ENCODE measurements at regions not wholly inside any gene's neighbourhood (a gene's known extent, or its start where the extent isn't known, plus 50 kb on each side); places are given as distances from the start of the nearest gene placed in this dataset.

GRCh38 chr3:99430348-99431134 is 207.9 kb upstream of the COL8A1 start:
- DNase-seq = no peak

DNA sequence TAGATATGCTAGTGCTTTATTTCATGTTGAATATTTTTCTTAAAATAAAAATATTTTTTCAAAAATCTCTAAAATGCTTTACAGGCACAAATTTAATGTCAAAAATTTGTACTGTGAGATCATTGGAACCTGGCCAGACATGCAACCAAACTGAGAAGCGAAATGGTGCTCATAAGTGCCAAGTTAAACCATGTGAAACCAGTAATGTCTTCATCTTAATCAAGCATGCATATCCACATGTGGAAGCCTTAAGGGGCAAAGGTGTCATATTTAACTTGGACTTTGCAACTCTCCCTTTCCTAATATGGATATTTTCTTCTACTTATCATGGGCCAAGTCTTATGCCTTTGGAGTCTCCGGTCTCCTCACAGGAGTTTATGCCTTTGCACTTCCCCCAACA is 208.9 kb upstream of the COL8A1 start:
- no peak for DNase-seq

DNA sequence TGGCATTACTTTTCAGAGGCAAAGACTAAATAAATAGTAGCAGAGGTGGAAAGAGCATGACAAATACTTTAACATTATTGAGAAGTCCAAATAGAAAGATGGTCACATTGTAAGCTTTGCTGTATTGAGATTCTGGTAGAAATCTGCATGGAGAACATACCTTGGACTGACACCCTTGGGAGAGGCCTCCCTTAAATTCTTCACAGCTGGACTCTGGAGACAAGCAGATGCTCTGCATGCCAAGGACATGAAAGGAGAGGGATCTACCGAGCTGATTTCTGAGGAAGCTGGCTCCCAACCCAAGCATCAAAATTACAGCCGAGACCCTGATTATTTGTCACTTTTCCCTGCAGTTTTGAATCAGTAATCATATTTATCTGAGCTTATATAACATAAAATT is 212.5 kb upstream of the COL8A1 start:
- no peak for DNase-seq

DNA sequence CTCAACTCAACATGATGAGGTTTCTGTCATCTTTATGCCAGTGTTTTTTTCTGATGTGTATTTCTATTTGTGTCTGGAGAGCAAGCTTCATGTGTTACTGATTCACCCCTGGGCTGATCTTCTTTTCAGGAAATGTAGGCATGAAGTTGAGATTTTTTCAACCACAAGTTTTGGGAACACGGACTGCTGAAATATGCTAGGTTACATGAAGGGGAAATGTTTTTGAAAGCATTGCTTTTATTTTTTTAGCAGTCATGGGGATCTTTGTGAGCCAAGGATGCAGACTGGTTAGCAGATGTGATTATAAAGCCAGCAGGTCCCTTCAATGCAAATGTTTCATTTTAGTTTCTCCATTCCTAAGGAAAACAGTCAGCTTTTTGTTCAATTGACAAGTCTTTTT is 219.3 kb upstream of the COL8A1 start:
- no peak for DNase-seq

GRCh38 chr3:99418709-99419108 is 219.7 kb upstream of the COL8A1 start:
- no peak for DNase-seq

DNA sequence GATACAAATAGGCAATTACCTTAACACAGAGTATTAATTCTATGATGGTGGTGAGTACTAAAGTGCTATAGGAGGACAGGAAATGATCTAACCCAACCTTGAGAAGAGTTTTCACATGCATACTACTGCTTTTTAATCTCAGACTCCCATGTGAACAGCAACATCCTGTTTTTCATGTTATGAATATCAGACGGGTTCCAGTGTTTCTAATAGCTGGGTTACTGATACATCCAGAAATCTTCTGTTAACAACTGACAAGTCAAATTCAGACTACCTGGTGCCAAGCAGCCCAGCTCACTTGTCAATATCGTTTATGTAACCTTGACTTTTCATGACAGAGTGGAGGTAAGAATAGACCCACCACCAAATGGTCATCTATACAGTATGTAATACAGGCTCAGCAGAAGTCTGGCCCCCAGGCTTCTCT is 220.2 kb upstream of the COL8A1 start:
- DNase-seq = no peak

DNA sequence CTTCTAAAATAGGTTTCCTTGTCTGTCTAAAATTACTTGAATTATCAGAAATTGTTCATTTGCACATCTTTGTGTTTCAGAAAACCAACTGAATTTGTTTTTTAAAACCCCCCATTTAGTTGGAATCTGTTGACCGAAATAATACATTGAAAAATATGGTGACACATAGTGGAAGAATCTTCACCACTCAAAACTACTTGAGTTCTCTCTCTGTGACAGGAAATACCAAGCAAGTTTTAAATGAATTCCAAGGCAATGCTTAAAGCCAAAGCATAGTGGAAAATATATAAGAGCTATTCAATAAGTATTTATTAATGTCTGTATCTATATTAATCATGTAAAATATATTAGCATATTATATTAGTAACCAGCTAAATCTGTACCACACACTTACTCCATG is 224.9 kb upstream of the COL8A1 start:
- DNase-seq = no peak

- DNase-seq = no peak
Measured at GRCh38 chr3:99410789-99411311, 227.5 kb upstream of the COL8A1 start.

DNA sequence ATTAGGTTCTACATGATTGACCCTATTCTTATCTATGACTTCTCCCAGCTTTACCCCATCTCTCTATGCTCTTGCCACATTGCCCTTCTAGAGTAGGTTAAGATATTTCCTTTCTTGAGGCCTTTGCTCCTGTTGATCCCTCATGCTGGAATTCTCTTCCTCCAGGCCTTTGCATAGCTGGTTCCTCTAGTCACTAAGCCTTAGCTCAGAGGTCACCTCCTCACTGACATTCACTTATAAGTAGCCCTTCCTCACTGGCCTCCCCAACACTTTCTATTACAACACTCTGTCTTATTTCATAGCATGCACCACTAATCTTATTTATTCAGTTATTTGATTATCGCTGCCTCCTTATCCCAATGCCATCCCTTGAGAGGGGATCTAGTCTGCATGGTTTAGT is 228.4 kb upstream of the COL8A1 start:
- no peak for DNase-seq

DNA sequence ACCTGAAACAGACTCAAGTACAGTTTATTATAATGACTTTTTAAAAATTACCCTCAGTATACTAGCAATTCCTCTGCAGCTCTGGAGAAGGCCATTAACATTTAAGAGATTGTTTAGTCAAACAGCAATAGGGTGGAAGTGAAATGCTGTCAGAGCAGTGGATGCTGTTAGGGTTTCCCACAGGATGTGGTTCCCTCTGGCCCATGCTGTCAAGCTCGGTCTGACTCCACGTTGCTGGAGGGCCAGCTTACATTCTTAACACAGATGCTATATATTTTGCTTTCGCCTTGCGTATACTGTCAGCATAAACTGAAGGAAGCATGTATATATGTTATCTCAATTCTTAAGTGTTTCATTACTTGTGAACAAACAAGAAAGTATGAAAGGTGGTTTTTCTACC is 231.1 kb upstream of the COL8A1 start:
- no peak for DNase-seq

DNA sequence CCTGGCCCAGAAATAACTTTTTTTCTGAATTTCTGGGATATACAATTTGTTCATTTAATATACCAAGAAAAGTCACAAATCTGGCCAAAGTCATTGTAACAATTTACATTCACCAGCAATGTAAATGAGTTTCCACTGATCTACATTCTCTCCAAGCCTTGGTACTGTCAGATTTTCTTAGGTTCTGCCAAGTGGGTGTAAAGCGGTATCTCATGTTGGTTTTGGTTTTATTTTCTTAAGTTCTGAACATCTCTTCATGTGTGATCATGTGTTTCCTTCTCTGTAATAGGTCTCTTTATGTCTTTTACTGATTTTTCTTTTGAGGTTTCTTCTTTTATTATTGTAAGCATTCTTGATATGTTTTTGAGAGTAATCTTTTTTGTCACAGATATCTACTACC is 235.6 kb upstream of the COL8A1 start:
- no peak for DNase-seq

GRCh38 chr3:99400352-99400751 is 238.0 kb upstream of the COL8A1 start:
- no peak for DNase-seq

DNA sequence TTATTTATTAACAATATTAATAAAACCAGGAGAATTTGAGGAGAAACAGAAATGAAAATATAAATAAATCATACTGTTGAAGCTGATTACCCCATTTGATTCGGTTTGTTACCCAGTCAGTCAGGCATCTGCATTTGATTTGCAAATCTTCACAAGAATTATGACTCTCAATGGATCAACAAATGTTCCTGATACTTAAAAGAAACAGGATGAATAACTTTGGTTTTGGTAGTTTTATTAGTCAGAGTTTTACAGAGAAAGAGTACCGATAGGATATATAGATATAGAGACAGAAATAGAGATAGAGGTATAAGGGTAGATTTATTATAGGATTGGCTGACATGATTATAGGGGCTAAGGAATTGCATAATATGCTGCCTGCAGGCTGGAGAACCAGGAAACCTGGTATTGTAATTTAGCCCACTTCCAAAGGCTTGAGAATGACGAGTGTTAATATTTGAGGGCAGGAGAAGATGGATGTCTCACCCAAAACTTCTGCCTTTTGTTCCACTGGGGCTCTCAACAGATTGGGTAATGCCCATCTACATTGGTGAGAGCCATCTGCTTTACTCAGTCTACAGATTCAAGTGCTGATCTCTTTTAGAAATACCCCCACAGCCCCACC is 241.6 kb upstream of the COL8A1 start:
- no peak for DNase-seq

- DNase-seq = no peak
Measured at GRCh38 chr3:99394831-99395778, 243.3 kb upstream of the COL8A1 start.

DNA sequence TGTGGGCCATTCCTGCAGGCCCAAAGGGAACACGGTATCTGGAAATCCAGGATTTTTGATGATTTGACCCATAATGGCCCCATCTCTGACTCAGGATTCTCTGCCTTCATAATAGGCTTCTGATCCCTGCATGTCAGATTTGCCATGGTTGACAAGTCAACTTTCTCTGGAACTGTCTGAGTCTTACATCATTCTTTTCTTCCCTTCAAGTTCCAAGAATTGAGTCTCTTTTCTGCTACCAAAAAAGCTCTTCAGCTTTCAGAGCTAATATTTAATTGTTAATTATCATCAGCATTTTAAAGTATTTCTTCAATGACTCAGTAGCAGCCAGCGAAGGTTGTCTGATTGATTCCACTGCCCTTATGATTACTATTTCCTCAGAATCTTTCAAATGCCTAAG is 244.4 kb upstream of the COL8A1 start:
- DNase-seq = no peak

- no peak for DNase-seq
Measured at GRCh38 chr3:99388780-99389179, 249.6 kb upstream of the COL8A1 start.

- DNase-seq = no peak
Measured at GRCh38 chr3:99384596-99384995, 253.8 kb upstream of the COL8A1 start.

GRCh38 chr3:99376926-99377325 is 261.5 kb upstream of the COL8A1 start:
- no peak for DNase-seq

DNA sequence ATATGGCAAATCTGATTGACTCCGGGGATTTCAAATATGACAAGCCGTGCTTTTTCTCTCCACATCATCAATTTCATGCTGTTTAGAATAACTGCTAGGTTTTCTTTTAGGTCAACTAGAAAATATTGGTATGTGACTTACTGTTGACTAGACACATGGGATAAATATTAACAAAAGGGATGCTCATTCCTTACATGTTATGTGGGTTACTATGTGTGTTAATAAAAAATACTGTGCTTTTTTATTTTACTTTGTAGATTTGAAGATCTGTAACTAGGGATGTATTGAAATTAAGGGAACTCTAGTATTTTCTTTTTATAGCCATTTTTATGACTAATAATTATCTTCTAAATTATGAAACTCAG is 264.6 kb upstream of the COL8A1 start:
- DNase-seq = no peak

DNA sequence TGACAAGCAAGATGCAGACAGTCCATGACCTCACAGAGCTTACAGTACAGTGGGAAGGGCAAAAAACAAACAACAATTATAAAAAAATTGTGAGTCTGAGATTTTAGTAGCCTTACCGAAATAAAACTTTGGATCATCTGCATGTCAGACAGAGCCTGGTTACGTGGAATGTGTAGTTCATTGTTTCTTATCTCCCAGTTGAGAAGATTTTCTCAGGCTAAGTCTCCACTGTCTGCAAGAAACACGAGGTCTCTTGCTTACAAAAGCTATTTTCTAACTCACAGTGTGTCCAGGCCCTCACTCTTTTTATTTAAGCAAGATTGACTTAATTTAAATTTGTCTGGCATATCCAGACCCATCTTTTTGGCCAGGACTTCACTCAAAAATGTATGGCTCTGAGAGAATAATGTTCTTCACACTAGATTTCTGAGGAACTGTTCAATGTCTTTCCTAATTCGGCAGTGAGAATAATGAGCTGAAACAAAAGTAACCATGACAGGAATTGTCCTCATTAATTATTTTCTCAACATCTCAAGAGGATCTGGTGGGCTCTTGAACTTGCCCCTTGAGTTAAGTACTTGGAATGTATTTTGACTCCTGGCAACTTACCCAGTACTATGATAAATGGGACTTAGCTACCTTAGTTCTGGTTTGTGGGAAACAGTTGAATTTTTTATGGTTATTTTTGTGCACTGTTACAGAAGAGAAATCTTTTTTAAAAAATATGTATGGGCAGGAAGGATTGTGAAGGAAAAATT is 265.1 kb upstream of the COL8A1 start:
- DNase-seq = no peak

DNA sequence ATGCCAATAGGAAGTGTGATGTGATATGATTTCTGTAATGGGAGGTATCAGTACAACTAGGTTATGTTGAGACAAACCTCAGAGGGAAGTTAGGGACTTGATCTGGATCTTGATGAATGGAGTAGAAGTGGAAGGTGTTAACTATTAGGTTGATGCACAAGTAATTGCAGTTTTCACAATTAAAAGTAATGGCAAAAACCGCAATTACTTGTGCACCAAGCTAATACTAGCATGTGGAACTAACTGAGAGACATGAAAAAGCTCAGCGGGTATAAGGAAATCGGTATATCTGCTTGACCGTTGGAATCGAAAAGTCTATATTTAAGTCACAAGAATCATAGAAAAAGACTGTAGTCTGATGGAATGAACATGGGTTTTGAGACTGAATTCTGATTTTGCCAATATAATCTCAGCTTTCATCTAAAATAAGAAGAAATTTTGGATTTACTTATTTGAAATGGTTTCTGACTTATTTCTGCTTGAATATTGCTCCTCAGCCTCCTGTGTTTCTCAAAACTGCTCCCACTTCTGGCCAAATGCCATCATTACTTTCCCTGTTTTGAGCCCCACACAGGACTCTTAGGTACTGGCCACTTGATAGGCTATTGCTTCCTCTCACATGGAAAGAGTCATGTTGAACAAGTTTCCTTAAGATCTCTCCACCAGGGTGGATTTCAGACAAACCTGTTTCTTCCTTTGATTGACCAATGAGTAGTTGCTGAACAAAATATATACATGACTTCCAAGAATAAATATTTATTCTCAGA is 271.5 kb upstream of the COL8A1 start:
- DNase-seq = no peak

- no peak for DNase-seq
Measured at GRCh38 chr3:99365979-99366378, 272.4 kb upstream of the COL8A1 start.
